NCI-H1436 treated with DMSO at 0.1 percent for 48 hours (cell line): ENCODE measurements at regions not wholly inside any gene's neighbourhood (a gene's known extent, or its start where the extent isn't known, plus 50 kb on each side); places are given as distances from the start of the nearest gene placed in this dataset.

Experiments
- DNase-seq: peaks from one replicate; lab custom pipeline; 2025; lab: John Stamatoyannopoulos, UW

DNA sequence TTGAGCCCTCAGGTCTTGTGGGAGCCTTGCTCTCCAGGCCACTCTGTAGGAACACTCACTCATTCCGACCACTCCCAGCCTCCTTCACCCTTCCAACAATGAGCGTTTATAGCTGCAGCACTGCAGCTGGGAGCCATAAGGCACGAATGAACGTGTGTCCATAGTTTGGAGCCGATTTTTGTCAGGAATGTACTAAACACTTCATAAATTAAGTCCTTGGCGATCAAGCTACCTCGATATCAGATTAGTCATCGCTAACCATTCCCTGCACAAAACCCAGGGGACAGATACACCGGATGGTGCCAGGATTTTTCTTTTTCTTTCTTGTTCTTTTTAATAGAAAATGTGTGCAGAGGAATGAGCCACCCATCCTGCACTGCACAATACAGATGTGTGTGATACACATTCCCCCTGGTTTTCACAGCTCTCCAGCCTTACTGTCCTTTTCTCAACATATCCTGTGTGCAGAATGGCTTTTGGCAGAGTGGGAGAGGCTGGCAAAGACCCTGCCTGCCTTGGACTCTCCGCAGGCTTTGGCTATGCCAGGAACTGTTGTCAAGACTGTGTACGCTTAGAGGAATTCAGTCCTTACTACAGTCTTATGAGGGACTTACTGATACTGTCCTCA lies 68.4 kb upstream of the ELAC2 start:
- DNase-seq, result no peak

DNA sequence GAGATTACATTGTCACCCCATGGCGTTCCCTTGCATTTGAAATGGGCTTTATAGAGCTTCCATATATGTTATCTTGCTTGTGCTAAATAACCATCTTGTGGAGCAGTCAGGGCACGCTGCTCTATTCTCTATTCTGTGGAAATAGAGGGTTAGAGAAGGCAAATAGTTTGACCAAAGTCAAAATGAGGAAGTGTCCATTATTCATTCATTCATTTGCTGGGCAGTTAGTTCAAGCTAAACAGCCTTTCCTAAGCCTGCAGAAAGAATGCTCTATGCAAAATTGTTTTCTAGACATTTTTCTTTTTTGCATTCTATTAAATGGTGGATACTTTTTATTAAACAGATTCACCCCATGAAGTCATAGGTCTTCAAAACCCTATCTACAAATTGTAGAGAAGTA lies 67.8 kb upstream of the ELAC2 start:
- DNase-seq, result no peak

DNA sequence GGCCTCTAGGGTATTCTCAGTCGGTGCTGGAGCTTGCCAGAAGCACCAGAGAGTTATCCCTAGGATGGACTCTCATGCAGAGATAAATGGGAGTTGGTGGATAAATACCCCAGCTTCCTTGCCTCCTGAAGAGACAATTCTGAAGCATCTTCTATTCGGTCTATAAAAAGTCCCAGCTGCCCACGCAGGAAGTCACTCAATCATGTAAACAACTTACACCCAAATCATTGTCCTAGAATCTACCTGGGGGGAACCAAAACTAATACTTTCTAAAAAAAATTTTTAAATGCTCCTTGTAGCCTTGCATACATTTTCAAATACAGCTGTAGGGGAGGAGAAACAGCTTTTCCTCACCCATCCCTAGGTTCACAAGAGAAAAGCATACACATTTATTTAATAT lies 66.6 kb upstream of the ELAC2 start:
- no peak for DNase-seq

DNA sequence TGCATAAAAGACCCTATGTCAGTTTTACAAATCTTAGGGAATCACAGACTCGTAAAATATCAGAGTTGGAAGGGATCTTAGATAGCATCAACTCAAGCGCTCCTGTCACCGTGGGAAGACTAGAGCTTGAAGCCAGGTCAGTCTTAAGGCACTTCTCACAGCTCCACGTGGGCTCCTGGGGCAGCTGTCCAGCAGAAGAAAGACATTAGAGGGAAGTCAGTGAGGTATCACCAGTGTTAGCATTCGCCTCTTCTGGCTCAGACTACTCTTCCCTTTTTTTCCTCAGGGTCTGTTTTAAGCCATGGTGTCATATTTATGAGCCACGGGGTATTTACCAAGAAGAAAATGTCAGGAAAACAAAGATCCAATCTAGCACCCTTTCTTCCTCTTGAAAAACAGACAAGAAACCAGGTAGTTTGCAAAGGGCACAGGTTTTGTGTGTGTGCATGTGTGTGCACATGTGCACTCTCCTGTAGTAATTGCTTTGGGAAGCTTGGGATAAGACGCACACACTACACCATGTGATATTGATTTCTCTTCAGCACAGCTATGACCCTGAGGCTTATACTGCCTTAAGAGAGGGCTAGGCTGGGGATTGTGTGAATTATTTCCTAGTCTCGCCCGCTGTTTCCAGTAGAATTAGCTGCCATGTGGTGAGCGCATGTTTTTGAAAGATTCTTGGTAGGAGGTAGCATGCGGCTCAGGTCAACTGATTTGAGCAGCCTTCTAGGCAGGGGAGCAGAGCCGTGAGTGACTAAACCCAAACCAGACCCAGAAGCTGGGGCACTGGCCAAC lies 61.0 kb upstream of the ELAC2 start:
- DNase-seq, result no peak

DNA sequence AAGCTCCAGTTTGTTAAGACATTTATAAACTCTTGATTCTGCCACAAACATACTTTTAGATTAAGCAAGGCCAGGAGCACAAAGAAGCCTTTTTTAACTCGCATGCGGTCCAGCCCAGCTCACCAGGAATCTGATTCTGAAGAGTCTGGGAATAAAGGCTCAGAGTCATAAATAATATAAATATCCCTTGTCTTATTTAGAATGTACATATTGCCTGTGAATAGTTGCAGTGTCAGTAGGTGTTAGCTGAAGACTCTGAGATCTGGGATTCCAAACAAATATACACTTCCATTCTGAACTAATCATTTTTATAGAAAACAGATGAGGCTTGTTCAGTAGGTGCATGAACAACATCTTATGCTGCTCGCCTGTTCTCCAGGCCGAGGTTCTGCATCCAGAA lies 59.1 kb upstream of the ELAC2 start:
- no peak for DNase-seq

GRCh38 chr17:13074026-13074425 lies 56.2 kb upstream of the ELAC2 start:
- no peak for DNase-seq

DNA sequence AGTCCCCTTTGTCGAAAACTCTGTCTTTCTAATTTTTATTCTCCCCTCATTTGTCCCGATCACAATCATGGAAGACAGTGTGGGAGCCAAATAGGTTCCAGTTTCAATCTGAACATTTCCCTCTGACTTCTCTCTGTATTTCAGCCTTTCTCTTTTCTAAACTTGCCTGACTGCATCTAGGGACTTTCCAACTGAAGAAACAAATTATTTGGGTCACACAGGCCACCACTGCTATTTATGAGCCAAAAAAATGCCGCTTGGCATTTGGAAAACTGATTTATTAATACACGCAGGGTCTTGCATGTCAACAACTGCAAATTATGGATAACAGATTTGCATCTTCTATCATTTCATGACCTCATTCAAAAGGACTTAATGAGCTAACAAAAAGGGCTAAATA lies 55.2 kb upstream of the ELAC2 start:
- DNase-seq, result no peak

- no peak for DNase-seq
Measured at GRCh38 chr17:13070732-13071131, 52.9 kb upstream of the ELAC2 start.

- no peak for DNase-seq
Measured at GRCh38 chr17:13067629-13068303, 49.9 kb upstream of the ELAC2 start.
